ENCODE measurements at regions not wholly inside any gene's neighbourhood (a gene's known extent, or its start where the extent isn't known, plus 50 kb on each side); places are given as distances from the start of the nearest gene placed in this dataset.

GRCh38 chr2:15693382-15693781 is 101.7 kb downstream of the DDX1 start:
- TF ChIP-seq CSDC2 (CRISPR knock-in tag; IDR thresholded peaks at IDR 0.05) (no peak), ZNF565 (CRISPR knock-in tag; conservative IDR thresholded peaks at IDR 0.05; ENCODE audit: low read depth) (no peak), TCF4 (CRISPR knock-in tag; IDR thresholded peaks at IDR 0.05; ENCODE audit: borderline replicate concordance) (no peak), ARNTL (CRISPR knock-in tag; IDR thresholded peaks at IDR 0.05; ENCODE audit: borderline replicate concordance, low read depth) (no peak), ESRRG (CRISPR knock-in tag; IDR thresholded peaks at IDR 0.05) (no peak), BACH2 (CRISPR knock-in tag; IDR thresholded peaks at IDR 0.05; ENCODE audit: borderline replicate concordance) (no peak), ZFP3 (CRISPR knock-in tag; IDR thresholded peaks at IDR 0.05) (no peak), TOX (CRISPR knock-in tag; IDR thresholded peaks at IDR 0.05; ENCODE audit: borderline replicate concordance) (no peak)
- TF ChIP-seq, protein P1, sequence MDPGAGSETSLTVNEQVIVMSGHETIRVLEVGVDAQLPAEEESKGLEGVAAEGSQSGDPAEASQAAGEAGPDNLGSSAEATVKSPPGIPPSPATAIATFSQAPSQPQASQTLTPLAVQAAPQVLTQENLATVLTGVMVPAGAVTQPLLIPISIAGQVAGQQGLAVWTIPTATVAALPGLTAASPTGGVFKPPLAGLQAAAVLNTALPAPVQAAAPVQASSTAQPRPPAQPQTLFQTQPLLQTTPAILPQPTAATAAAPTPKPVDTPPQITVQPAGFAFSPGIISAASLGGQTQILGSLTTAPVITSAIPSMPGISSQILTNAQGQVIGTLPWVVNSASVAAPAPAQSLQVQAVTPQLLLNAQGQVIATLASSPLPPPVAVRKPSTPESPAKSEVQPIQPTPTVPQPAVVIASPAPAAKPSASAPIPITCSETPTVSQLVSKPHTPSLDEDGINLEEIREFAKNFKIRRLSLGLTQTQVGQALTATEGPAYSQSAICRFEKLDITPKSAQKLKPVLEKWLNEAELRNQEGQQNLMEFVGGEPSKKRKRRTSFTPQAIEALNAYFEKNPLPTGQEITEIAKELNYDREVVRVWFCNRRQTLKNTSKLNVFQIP (CRISPR knock-in tag; IDR thresholded peaks at IDR 0.05; ENCODE audit: borderline replicate concordance, low read depth): no peak
- TF ChIP-seq, protein P2, sequence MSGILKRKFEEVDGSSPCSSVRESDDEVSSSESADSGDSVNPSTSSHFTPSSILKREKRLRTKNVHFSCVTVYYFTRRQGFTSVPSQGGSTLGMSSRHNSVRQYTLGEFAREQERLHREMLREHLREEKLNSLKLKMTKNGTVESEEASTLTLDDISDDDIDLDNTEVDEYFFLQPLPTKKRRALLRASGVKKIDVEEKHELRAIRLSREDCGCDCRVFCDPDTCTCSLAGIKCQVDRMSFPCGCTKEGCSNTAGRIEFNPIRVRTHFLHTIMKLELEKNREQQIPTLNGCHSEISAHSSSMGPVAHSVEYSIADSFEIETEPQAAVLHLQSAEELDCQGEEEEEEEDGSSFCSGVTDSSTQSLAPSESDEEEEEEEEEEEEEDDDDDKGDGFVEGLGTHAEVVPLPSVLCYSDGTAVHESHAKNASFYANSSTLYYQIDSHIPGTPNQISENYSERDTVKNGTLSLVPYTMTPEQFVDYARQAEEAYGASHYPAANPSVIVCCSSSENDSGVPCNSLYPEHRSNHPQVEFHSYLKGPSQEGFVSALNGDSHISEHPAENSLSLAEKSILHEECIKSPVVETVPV (CRISPR knock-in tag; IDR thresholded peaks at IDR 0.05): no peak
- ATAC-seq: no peak

DNA sequence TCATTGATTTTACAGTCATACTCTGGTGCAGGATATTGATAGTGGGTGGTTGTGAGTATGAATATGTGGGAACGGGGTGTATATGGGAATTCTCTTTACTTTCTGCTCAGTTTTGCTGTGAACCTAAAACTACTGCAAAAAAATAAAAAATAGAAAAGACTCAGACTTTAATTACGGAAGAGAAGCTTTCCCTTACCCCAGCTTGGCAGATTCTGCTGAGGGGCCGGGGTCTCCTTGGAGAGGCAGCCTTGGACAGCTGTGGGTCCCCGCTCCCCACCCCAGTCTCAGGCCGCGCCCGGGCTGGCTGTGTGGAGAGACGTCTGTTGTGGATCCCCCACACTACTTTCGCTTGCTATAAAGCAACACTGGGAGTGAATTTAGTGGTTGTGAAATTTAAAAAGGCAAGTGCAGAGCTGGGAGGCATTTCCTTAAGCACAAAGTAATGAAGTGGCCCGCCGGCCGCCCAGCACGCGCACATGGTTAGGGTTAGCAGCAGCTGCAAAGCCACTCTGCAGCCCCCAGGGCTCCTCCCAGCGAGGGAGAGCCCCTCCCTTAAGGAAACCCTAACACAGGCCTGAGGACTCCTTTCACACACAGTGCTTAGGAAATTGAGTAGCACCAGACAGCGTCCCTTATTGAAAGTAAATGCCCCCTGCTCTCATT is 102.4 kb downstream of the DDX1 start:
- TF ChIP-seq ESRRG (CRISPR knock-in tag; IDR thresholded peaks at IDR 0.05) (no peak), ISL1 (CRISPR knock-in tag; IDR thresholded peaks at IDR 0.05) (no peak), OSR1 (CRISPR knock-in tag; IDR thresholded peaks at IDR 0.05) (no peak), TOX (CRISPR knock-in tag; IDR thresholded peaks at IDR 0.05; ENCODE audit: borderline replicate concordance) (no peak), ARNTL (CRISPR knock-in tag; IDR thresholded peaks at IDR 0.05; ENCODE audit: borderline replicate concordance, low read depth) (no peak), ZFP30 (CRISPR knock-in tag; IDR thresholded peaks at IDR 0.05) (no peak), GLIS3 (CRISPR knock-in tag; IDR thresholded peaks at IDR 0.05) (no peak), TSHZ2 (CRISPR knock-in tag; IDR thresholded peaks at IDR 0.05) (no peak), ZNF8 (CRISPR knock-in tag; IDR thresholded peaks at IDR 0.05) (no peak), ZNF70 (CRISPR knock-in tag; IDR thresholded peaks at IDR 0.05) (no peak), TCF4 (CRISPR knock-in tag; IDR thresholded peaks at IDR 0.05; ENCODE audit: borderline replicate concordance) (no peak)
- ATAC-seq: no peak

DNA sequence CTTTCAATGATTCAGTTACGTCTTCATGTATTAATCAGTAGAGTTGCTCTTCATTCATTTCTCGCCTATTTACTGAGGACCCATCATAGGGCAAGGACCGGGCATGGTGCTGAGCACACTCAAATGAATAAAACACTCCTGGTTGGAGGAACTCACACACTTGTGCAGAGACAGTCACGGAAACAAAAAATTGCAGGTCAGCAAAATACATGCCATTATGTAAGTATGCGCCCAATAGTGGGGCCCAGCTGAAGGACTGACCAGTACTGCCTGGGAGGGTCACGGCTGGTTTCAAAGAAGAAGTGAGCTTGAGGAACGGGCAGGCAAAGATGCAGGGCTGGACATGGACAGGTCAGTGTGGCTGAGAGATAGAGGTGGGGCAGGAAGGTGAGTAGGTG is 102.9 kb downstream of the DDX1 start:
- ATAC-seq: no peak
- TF ChIP-seq TCF4 (CRISPR knock-in tag; IDR thresholded peaks at IDR 0.05; ENCODE audit: borderline replicate concordance) (no peak), ZNF565 (CRISPR knock-in tag; conservative IDR thresholded peaks at IDR 0.05; ENCODE audit: low read depth) (no peak), PPARA (CRISPR knock-in tag; IDR thresholded peaks at IDR 0.05; ENCODE audit: borderline replicate concordance) (no peak), ISL1 (CRISPR knock-in tag; IDR thresholded peaks at IDR 0.05) (no peak), TOX (CRISPR knock-in tag; IDR thresholded peaks at IDR 0.05; ENCODE audit: borderline replicate concordance) (no peak), CSDC2 (CRISPR knock-in tag; IDR thresholded peaks at IDR 0.05) (no peak), ZNF70 (CRISPR knock-in tag; IDR thresholded peaks at IDR 0.05) (no peak), OSR1 (CRISPR knock-in tag; IDR thresholded peaks at IDR 0.05) (no peak), ESRRG (CRISPR knock-in tag; IDR thresholded peaks at IDR 0.05) (no peak), ZC3H10 (CRISPR knock-in tag; IDR thresholded peaks at IDR 0.05) (no peak)
- TF ChIP-seq, protein P3, sequence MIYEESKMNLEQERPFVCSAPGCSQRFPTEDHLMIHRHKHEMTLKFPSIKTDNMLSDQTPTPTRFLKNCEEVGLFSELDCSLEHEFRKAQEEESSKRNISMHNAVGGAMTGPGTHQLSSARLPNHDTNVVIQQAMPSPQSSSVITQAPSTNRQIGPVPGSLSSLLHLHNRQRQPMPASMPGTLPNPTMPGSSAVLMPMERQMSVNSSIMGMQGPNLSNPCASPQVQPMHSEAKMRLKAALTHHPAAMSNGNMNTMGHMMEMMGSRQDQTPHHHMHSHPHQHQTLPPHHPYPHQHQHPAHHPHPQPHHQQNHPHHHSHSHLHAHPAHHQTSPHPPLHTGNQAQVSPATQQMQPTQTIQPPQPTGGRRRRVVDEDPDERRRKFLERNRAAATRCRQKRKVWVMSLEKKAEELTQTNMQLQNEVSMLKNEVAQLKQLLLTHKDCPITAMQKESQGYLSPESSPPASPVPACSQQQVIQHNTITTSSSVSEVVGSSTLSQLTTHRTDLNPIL (CRISPR knock-in tag; IDR thresholded peaks at IDR 0.05; ENCODE audit: low read depth): no peak
